Transverse colon (tissue), 3 donors: ENCODE measurements at regions not wholly inside any gene's neighbourhood (a gene's known extent, or its start where the extent isn't known, plus 50 kb on each side); places are given as distances from the start of the nearest gene placed in this dataset.

ENCODE experiments used
- CTCF ChIP-seq, 5 experiments: fragments of 200-600 bp in 3 of 5; fragments of 450-650 bp in 2 of 5; sonication (generic) in 3 of 5; IDR thresholded peaks; 1 replicate in 2 of 5; 2 replicates in 3 of 5; pipeline ENCODE4 v1.5.1; 2016 to 2017; ENCODE audit warnings: antibody characterized with exemption in 5 of 5, inconsistent platforms in 3 of 5, mild to moderate bottlenecking in 2 of 5, moderate library complexity in 1 of 5
- EP300 ChIP-seq: sonication (generic); formaldehyde crosslinking; IDR thresholded peaks from one replicate; pipeline ENCODE4 v1.6.1; 2017; ENCODE audit warnings: antibody characterized with exemption, low read depth
- POLR2A ChIP-seq: fragments of 450-650 bp; IDR thresholded peaks from one replicate; pipeline ENCODE4 v1.6.1; 2016; ENCODE audit warnings: antibody characterized with exemption, mild to moderate bottlenecking, moderate library complexity

- TF ChIP-seq CTCF (IDR thresholded peaks at IDR 0.05) = no peak
- TF ChIP-seq POLR2A = no peak
- no peak for TF ChIP-seq EP300
Measured at GRCh38 chr4:162921178-162921785, 245.4 kb downstream of the NAF1 start.
